ENCODE measurements at regions not wholly inside any gene's neighbourhood (a gene's known extent, or its start where the extent isn't known, plus 50 kb on each side); places are given as distances from the start of the nearest gene placed in this dataset.
A peak's percentile ranks its signal among the peaks of the same experiment; 100 is the strongest.

DNA sequence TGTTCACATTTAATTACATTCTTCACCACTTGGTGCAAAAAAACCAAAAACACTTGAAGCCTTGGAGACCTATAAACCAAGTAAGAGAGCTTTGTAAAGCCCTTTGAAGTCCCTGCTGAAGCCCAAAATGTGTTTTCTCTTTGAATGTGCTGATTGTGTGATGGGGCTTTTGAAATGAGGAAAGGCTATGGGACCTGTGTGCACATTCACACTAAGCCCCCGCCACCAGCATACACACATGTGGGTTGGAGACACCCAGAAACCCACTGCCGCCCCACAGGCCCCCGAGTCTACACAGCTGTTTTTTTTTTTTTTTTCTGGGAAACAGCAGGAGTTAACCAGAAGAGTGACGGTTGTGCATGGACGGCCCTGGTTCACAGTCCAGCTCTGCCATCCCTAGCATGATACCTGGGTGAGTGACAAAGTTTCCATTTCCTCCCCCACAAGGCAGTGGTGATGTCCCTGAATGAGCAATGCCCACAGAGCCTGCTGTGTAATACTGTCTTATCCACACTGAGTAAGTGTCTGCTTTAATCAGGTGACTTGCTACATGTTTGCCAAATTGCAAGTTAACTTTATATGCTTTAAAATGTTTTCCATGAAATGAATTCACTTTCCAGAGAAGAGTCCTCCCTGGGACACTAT lies 154.6 kb upstream of the GDF10 start:
- DNase-seq, result no peak

GRCh38 chr10:47146572-47146971 lies 153.4 kb upstream of the GDF10 start:
- no peak for DNase-seq

GRCh38 chr10:47147186-47147585 lies 152.8 kb upstream of the GDF10 start:
- DNase-seq, result no peak

GRCh38 chr10:47150581-47150980 lies 149.4 kb upstream of the GDF10 start:
- DNase-seq, result no peak

DNA sequence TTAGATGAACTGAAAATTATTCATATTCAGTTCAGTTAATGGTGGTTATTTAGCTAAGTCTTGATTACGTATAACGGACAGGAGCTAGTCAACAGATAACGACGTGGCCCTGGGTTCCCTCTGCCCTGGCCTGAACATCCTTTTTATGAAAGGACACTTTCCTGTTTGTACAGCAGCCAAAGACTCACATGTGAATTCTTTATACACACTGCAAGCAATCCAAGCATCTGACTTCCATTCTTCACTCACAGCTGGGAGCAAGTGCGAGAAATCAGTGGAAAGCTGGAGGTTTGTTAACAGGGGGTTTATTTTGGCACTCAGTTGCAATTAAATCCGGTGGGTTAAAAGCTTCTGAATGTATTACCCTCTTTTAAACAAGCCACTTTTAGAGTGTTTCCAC lies 148.1 kb upstream of the GDF10 start:
- no peak for DNase-seq

DNA sequence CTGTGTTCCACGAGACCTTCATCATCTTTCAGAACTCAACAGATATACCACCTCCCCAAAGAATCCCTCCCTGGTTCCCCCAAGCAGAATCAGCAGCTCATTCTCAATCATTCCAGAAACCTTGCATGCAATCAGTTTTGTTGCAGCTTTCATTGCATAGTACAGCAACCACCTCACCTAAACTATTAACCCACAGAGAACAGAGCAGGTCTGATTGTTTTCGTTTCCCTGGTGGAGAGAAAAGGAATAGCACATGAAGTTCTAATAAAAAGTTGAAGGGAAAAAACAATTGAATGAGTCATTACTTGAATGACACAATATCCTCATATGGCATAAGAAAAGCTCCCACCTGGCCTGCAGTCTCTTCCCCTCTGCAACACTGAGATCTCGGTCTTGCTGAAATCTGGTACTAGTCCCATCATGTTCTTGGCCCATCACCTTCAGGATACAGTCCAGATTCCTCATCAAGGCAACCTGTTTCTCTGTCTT lies 147.1 kb upstream of the GDF10 start:
- DNase-seq, result no peak

GRCh38 chr10:47154762-47155161 lies 145.2 kb upstream of the GDF10 start:
- no peak for DNase-seq

GRCh38 chr10:47156873-47157272 lies 143.1 kb upstream of the GDF10 start:
- no peak for DNase-seq

- DNase-seq, result no peak
Measured at GRCh38 chr10:47158116-47159071, 141.6 kb upstream of the GDF10 start.

GRCh38 chr10:47159361-47160260 lies 140.4 kb upstream of the GDF10 start:
- DNase-seq, result no peak

- no peak for DNase-seq
Measured at GRCh38 chr10:47160261-47160908, 139.6 kb upstream of the GDF10 start.

DNA sequence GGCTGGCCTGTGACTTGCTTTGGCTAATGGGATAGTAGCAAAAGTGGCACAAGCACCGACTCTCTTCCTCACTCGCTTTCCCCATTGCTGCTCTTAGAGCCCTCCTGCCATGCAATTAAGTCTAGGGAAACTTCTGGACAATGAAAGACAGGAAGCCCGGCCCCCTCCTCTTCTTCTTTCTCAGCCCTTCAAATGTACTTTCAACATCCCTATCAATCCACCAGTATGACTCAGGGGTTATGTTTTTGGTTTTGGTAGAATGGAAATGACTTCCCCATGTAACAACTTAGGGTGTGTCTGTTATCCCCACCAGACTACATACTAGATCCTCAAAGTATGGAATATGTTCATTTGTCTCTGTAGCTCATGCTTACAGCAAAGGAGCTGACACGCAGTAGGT lies 139.0 kb upstream of the GDF10 start:
- no peak for DNase-seq

DNA sequence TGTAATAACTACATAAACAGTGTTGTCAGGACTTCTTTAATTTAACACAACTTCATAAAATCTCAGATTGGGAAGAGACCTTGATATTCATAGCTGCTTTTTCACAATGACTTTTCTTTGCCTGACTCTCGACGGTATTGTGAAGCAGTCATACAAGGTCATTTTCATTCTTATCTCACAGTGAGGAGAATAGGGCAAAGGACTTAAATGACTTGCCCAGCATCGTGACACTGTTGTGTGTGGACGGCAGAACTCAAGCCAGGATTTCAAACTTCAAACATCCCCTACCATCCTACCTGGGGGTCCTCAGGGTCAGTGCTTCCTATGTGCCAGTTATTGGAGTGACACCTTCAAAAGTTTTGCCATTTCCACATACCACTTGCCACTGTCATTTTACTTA lies 138.5 kb upstream of the GDF10 start:
- DNase-seq, result no peak

DNA sequence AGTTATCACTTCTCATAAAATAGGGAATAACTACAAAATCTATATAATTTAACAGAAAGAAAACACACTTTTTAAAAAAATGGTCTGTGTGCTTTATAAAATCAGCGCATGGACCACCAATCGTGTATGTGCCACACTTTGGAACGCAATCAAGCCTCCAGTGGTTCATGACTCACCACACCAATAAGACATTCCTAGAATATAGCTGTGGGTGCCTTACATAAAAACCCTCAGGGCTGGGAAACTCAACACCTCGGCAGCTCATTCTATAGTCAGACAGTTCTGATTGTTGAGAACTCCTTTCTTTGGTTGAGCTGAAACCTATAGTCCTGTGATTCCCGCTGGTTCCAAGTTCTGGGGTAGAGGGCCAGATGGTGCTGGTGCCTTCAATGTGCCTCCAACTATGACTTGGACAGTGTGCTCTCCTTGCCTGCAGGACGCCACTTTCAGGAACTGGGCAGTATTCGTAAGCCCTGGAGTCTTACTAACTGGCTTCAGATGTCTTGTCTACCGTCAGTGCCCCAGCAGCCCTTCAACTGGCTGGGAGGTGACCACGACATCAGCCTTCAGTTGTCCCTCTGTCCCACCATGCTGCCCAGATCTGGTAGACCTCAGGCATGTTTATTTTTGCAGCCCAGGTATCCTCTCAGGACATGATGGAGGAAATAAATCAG lies 135.7 kb upstream of the GDF10 start:
- no peak for DNase-seq

DNA sequence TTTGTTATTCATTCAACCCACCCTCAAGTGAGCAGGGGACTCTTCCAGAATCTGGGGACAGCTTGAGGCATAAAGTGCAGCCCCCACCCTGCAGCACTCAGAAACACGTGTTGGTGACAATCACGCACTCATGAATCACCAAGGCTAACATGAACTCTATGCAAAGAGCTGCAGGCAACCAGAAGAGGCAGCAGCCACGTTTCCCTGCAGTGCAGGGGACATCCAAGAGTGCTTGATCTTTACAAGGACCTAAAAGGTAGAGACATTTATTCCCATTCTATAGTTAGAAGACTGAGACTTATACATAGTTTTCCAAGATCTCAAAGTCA lies 135.2 kb upstream of the GDF10 start:
- no peak for DNase-seq

- DNase-seq, result peak; percentile 29
Measured at GRCh38 chr10:47165168-47165710, 134.8 kb upstream of the GDF10 start.

- DNase-seq, result peak; percentile 76
Measured at GRCh38 chr10:47165711-47166404, 134.1 kb upstream of the GDF10 start.

GRCh38 chr10:47166405-47166777 lies 133.6 kb upstream of the GDF10 start:
- no peak for DNase-seq

- DNase-seq, result peak; percentile 27
Measured at GRCh38 chr10:47166808-47167581, 133.0 kb upstream of the GDF10 start.

- no peak for DNase-seq
Measured at GRCh38 chr10:47167591-47167990, 132.4 kb upstream of the GDF10 start.
